NCI-H748 treated with DMSO at 0.1 percent for 48 hours (cell line): ENCODE measurements at regions not wholly inside any gene's neighbourhood (a gene's known extent, or its start where the extent isn't known, plus 50 kb on each side); places are given as distances from the start of the nearest gene placed in this dataset.
"Not testable (repeated sequence)": the region's sequence is repeated elsewhere in the genome, so short reads cannot be mapped to it uniquely, and the experiment has no call there.

ENCODE experiments used
- DNase-seq: peaks from one replicate; lab custom pipeline; 2025; lab: John Stamatoyannopoulos, UW

GRCh38 chr1:22196041-22196440 lies 53.1 kb upstream of the WNT4 start:
- no peak for DNase-seq

DNA sequence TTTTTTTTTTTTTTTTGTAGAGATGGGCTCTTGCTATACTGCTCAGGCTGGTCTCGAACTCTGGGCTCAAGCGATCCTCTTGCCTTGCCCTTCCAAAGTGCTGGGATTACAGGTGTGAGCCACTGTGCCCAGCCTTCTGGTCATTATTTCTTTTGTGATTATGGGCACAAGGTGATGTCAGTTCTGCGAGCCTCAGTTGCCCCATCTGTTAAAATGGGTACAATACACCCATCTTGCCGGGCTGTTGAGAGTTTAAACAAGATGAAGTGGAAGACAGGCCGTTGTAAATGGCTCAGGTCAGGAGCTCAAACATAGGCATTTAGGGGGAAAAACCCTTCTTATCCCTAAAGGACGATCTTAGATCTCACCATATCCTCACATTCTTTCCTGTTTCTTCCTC lies 53.7 kb upstream of the WNT4 start:
- no peak for DNase-seq

GRCh38 chr1:22197644-22198043 lies 54.7 kb upstream of the WNT4 start:
- DNase-seq = no peak

DNA sequence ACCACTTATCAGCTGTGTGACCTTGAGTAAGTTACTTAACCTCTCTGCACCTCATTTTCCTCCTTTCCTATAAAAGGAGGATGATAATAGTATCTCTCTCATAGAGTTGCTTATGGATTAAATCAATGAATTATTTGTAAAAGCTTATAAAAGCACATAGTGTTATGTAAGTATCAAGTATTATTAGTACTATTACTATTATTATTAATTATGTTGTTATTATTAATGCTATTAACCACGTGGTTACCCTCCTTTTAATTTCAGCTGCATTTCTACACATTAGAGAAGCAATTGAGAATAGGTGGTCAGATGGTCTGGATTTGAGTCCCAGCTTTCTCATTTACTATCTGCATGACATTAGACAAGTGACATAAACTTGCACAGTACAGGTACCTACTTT lies 58.1 kb upstream of the WNT4 start:
- DNase-seq = no peak

GRCh38 chr1:22203335-22203734 lies 60.4 kb upstream of the WNT4 start:
- no peak for DNase-seq

DNA sequence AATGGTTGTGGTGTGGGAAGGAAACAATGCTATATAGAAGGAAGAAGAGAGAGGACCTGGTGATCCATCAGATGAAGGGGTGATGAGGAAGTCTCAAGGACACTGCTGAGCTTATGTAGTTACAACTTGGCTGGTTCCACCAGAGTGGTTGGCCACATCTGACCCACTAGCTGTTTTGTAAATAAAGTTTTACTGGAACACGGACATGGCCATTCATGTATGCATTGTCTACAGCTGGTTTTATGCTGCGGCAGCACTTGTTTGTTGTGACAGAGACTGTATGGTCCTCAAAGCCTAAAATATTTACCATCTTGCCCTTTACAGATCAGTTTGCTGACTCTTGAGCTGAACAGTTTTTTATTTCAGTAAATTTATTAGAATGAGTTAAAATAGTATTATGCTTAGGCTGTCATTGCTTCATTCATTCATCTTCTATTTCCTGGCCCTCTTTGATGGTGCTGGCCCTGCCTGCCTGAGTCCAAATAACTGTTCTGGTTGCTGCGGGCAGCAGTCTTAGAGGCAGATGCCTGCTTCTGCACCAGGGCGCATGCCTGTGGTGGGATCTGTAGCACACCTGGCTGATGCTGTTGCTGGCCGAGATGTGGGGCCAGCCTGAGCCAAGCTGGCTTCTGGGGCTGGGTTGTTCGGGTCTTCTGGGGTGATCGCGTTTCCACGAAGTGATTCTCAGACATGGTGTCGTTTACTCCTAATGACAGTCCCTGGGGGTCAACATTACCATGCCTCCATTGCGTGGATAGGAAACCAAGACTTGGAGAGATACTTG lies 61.4 kb upstream of the WNT4 start:
- no peak for DNase-seq

- DNase-seq = no peak
Observed at GRCh38 chr1:22204989-22205913, 62.4 kb upstream of the WNT4 start.

- DNase-seq = no peak
Observed at GRCh38 chr1:22206551-22207125, 63.7 kb upstream of the WNT4 start.

DNA sequence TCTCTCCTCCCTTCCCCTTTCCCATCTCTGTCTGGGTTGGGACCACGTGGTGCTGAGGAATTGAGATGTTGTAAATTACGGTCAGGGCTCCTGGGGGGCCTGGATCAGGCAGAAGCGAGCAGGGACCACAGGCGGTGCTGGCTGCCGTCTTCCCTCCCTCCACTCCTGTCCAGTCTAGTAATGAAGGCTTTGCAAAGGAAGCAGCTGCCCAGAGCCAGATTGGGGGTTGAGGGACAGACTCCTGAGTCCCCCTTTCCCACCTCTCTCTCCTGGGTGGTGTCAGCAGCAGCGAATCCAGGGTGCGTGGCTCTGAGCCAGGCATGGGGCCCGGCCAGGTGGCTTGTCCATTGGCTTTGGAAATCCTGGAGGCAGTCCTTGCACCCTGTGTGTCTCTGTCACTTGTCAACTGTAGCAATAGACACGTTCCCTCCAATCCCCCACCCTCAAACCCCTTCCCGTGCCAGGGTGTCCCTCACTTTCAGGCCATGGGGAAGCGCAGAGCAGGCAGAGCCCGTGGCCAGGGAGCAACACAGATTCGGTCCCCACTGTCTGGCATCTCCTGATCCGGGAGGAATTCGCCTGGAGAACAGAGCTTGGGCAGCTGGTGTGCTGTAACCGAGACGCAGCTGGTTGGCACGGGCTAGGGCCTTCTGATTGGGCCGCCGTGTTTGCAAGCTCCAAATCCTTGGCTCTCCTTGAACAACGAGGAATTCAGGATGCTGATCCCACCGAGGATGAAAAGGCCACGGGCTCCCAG lies 64.8 kb upstream of the WNT4 start:
- no peak for DNase-seq

- no peak for DNase-seq
Observed at GRCh38 chr1:22208268-22208972, 65.5 kb upstream of the WNT4 start.

DNA sequence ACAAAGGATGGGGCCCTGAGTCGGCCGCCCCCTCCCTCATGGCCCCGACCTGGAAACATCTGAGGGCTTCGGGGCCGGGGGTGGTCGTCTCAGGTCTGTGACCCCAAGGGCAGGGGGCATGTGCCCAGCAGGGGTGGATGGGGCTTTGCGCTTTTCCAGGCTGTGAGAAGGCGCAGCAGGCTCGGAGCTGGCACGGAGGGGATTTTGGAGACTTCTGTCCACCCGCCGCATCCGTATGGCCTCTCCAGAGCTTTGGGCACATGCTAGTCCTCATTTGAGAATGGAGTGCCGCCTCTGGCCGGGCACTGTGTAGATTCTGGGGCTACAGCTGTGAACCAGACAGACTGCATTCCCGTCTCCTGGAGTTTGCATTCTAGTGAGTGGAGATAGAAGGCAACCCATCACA lies 66.1 kb upstream of the WNT4 start:
- no peak for DNase-seq

DNA sequence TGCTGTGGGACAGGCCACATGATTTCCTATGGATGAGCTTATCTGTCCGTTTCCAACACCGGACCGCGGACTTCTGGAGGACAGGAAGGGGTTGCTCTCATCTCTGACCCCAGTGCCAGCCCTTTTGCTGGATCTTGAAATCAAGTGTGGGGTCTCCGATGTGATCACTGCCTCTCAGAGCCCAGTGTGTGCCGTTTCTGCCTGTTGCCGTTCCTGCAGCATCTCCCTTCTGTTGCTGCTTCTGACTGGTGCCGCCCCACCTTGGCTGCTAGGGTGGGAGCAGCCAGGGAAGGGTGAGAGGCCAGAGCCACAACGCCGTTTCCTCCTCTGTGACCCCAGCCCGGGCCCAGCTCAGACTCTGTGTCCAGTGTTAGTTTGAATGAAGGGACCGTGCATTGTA lies 67.3 kb upstream of the WNT4 start:
- no peak for DNase-seq

DNA sequence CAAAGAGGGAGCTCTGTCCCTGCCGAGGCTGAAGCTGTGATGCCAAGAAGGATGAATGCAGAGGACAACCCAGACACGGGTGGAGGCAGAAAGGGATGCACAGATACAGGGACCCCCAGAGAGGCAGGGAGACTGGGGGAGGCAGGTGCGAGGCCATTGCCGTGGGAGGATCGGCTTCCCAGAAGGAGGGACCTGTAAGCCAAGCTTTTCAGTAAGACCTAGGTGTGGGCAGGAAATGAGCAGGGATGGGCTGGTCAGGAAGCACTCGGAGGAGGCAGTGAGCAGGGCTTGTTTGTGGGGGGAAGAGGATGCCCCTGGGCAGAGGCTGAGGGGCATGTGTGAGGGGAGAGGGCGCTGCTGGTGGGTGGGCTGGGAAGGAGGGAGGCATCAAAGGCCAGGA lies 67.7 kb upstream of the WNT4 start:
- no peak for DNase-seq

GRCh38 chr1:22211459-22211858 lies 68.6 kb upstream of the WNT4 start:
- not testable (repeated sequence) for DNase-seq

- DNase-seq = no peak
Observed at GRCh38 chr1:22212400-22213233, 69.7 kb upstream of the WNT4 start.

- DNase-seq = no peak
Observed at GRCh38 chr1:22216210-22216883, 73.5 kb upstream of the WNT4 start.

- DNase-seq = no peak
Observed at GRCh38 chr1:22216966-22217365, 74.1 kb upstream of the WNT4 start.

DNA sequence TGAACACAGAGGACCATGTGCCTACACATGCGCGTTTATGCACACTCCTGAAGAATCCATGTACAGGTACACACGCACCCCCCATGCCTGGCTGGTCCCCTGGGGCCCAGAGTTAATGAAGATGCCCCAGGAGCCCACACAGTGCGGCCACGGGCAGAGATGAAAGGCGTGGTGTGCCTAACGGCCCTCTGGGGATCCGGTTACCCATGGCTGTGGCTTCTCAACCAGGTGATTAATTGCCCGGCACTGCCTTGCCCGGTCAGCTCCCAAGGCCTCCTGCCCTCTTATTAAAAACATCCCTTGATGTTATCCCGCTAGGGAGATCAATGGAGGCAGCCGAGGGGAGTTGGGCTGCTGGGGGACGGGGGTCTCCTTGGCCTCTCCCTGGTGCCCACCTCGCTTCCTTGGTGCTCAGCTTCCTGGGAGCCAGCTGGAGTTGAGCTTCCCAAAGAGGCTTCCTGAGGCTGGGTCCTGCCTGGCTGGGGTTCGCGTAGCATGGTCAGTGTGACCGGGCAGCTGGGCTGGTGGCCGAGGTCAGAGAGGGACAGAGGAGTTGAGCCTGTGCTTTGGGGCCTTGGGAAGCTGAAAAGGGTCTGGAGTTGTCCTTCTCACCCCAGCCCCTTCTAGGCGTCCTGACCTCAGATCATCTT lies 75.0 kb upstream of the WNT4 start:
- DNase-seq = no peak

GRCh38 chr1:22218618-22219250 lies 75.8 kb upstream of the WNT4 start:
- DNase-seq = no peak
